HG02981 (cell line): ENCODE measurements at regions not wholly inside any gene's neighbourhood (a gene's known extent, or its start where the extent isn't known, plus 50 kb on each side); places are given as distances from the start of the nearest gene placed in this dataset.
"Not testable (repeated sequence)": the region's sequence is repeated elsewhere in the genome, so short reads cannot be mapped to it uniquely, and the experiment has no call there.

Experiments used
- ATAC-seq: cut with Tn5 transposase; IDR thresholded peaks from one replicate; pipeline ENCODE4 v1.9.1; 2021; ENCODE audit warnings: mild to moderate bottlenecking, moderate library complexity; ENCODE audit not compliant: unreplicated experiment

DNA sequence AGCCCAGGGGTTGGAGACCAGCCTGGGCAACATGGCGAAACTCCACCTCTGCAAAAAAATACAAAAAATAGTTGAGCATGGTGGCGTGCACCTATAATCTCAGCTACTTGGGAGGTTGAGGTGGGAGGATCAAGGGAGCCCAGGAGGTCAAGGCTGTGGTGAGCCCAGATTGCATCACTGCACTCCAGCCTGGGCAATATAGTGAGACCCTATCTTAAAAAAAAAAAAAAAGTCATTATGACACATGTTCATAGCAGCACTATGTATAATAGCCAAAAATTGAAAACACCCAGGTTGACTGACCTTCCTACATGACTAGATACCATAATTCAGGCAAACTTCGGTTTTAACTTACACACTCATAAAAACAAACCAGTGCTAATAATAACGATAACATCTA is 90.8 kb upstream of the RBPJ start:
- no peak for ATAC-seq

- no peak for ATAC-seq
Observed at GRCh38 chr4:26233350-26233749, 87.5 kb upstream of the RBPJ start.

GRCh38 chr4:26235500-26235899 is 85.3 kb upstream of the RBPJ start:
- ATAC-seq, result no peak

DNA sequence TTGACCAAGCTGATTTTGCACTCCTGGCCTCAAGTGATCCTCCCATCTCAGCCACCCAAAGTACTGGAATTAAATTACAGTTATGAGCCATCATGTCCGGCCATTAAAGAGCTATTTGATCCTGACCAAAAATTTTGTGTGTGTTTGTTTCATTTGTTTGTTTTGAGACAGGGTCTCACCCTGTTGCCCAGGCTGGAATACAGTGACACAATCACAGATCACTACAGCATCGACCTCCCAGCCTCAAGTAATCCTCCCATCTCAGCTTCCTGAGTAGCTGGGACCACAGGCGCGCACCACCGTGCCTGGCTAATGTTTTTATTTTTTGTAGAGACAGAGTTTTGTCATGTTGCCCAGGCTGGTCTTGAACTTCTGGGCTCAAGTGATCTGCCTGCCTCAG is 82.9 kb upstream of the RBPJ start:
- no peak for ATAC-seq

DNA sequence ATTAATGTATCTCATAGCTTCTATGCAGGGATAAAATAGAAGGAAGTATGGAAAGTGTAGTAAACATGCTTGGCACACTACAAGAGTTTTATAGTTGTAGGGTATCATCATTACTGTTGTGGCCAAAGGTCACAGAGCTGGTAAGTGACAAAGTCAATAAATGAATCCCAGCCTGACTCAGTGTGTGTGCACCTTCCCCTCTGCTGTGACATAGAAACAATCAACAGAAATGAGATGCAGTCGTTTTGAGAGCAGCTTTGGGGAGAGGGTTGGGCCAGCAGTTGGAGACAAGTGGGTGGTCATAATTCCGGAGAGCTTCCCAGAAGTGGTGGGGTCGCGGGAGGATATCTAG is 82.4 kb upstream of the RBPJ start:
- ATAC-seq, result no peak

DNA sequence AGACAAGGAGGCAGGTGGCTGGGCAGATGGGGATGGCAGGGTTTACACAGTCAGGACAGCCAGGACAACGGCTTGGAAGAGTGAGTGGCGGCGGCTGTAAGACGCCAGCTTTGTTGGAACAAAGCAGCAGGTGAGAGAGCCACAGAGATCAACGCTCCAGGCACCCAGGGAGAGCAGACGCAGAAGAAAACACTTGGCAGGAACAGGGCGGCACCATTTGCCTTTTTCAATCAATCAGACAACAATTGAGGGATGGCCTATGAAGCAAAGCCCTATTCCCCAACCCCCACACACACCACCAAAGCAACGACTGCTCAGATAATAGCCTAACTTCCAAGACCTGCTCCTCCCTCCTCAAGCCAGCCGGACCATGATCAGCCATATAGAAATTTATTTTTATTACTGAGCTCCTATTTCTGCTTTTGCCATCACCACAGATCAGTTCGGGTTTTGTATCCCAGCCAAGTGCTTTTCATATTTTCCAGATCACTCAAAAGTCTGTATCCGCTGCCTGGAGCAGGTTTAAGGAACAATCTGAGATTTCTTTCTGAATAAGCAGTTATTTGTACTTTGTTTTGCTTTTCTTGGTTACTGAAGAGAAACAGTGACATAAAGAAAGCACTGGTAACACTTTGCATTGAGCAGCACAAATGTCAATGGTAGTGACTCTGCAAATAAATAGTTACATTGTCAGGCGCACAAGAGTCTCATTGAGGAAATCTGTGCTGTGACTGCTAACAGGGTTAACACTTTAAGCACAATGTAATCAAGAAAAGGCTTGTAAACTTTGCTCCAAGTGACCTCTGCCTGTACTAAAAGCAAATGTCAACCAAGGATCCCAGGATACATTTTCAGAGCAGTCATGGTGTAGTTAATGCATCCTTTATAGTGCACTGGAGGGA is 81.8 kb upstream of the RBPJ start:
- ATAC-seq, result no peak

DNA sequence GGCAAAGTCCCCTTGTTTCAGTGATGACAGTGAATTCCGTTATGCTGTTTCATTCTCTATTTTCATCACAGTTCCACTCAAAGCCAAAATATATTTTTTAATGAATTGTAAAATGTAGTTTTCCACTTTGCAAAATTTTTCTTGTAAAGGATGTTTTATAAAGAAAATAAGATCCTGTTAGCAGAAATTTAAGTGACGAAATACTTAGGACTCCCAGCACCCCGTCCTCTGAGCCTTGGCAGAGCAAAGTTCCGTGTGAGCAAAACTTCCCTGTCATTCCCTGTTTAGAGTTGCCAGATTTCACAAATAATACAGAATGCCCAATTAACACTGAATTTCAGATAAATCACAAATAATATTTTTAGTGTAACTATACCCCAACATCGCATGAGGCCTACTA is 81.0 kb upstream of the RBPJ start:
- no peak for ATAC-seq

GRCh38 chr4:26241179-26241578 is 79.6 kb upstream of the RBPJ start:
- ATAC-seq, result no peak

DNA sequence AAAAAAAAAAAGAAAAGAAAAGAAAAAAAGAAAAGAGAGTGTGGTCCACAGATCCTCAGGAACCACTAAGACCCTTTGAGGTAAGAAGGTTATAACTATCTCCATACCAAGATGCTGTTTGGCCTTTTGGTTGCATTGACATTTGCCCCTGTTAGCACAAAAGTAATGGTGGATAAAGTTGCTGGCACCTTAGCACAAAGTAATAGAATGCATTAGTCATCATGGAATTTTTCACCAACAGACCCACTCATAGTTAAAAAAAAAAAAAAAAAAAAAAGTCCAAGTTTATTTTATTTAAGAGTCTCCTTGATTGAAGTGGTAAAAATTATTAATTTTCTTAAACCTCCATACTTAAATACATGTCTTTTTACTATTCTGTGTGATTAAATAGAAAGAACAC is 78.4 kb upstream of the RBPJ start:
- no peak for ATAC-seq

DNA sequence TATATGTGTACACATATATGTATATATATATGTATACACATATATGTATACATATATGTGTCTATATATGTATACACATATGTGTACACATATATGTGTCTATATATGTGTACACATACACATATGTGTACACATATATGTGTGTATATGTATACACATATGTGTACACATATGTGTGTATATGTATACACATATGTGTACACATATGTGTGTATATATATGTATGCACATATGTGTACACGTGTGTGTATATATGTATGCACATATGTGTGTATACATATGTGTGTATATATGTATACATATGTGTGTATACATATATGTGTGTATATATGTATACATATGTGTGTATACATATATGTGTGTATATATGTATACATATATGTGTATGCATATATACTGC is 76.7 kb upstream of the RBPJ start:
- ATAC-seq, result not testable (repeated sequence)

GRCh38 chr4:26248647-26249046 is 72.2 kb upstream of the RBPJ start:
- ATAC-seq, result no peak

DNA sequence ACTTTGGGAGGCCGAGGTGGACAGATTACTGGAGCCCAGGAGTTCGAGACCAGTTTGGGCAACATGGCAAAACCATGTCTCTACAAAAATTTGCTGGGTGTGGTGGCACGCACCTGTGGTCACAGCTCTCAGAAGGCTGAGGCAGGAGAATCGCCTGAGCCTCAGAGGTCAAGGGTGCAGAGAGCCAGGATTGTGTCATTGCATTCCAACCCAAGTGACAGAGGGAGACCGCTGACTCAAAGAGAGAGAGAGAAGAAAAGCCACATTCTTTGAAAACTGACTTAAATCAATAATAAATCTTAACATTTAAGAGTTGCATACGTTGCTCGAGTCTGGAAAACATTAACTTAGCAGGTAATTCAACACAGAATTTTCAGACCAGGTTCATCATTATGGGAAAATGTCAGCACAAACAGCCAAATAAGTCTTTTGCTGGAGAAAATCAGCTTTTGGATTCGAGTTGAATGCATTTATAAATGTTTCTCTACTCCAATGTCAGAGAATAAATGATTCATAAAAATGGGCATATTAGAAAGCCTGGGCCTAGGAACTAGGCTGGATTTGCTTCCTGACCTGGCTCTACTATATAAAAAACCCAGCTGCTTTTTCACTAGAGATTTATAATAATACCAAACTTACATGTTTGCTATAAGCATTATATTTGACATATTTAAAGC is 68.3 kb upstream of the RBPJ start:
- ATAC-seq, result peak; percentile 73

DNA sequence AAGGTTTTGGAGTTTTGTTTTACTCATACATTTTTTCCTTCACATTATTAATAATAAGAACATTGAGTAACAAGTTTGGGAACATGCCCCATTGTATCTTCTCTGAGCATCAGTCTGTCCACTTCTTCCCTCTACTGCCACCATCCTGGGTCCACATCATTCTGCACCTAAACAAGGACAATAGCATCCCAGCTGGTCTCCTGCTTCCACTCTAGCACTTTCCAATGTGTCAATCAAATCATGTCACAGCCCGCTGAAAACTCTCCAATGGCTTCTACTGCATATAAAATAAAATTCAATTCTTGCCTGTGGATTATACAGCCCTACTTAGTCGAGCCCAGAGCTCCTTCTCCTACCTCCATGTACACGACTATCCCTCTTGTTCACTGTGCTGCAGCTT is 66.8 kb upstream of the RBPJ start:
- ATAC-seq, result no peak

DNA sequence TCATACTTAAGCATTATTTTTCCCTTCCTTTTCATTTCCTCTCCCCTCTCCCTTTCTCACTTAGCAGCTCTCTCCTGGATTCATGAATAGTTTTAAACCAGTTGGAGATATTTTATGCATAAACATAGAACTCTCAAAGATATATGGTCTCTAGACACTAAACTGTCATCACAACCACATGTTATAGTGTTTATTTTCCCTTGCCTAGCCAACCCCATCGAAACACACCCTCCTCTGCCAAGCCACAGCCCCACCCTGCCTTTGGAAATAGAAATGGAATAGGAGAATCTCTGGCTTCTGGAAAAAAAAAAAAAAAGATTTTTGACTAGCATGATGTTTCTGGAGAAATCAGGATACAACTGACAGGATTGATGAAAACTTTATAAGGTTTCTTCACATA is 64.8 kb upstream of the RBPJ start:
- ATAC-seq, result no peak

DNA sequence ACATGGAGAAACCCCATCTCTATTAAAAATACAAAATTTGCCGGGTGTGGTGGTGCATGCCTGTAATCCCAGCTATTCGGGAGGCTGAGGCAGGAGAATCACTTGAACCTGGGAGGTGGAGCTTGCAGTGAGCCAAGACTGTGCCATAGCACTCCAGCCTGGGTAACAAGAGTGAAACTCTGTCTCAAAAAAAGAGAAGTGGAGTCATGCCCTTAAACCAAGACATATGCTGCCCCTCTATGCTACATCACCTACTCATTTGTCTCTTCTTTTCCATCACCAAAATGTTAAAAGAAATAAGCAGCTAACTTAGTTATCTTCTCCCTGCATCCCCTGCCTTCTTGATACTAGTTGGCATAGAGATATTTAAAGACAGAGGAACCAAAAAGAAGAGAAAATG is 63.4 kb upstream of the RBPJ start:
- not testable (repeated sequence) for ATAC-seq

DNA sequence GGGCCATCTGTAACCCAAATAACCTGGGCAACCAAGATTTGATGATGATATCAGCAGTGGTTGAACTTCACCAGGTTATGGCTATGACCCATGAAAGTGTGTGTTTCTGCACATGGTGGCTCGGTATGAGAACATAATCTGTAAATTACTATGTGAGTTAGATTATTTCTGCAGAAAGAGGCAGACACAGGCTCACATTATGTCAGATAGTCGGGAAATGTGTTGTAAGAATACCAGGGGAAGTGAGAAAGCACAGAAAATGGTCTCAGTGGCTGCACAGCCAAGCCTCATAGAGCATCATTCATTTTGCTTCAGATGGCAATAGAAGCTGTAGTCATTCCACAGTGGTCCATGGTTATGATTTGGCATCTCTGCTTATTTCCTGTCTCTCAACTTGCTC is 63.0 kb upstream of the RBPJ start:
- peak; percentile 71 for ATAC-seq

DNA sequence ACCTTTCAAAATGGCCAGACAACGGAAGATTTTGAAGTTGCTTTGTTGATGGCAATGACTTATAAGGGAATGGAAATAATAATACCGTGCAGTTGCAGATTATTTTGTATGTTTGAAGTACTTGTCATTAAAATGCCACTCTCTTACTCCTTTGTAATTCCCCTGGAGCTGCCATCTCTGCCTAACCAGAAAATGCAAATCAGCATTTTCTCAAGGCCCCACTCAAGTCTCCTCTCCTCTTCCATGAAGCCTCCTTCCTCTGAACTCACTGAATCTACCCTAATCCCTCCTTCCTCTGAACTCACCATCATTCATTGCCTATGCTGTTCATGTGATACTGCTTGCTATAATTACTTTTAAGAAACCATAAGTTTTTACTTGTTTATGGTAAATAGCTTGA is 60.2 kb upstream of the RBPJ start:
- ATAC-seq, result no peak

GRCh38 chr4:26261405-26261804 is 59.4 kb upstream of the RBPJ start:
- no peak for ATAC-seq

DNA sequence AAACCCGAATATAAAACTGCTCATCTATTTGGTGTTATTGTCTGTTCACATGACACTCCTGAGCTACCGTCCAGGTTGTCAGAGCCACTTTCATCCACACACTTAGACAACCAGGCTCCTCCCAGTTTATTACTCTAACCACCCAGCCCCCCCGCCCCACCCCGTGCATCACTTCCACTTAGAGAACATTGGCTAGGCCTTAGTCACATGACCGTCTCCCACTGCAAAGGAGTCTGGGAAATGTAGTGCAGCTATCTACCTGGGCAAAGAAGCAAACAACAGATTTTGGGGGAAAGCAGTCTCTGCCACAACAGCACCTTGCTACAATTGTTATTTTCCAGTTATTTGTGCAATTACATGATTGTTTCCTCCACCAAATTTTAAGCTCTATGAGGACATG is 57.6 kb upstream of the RBPJ start:
- no peak for ATAC-seq

GRCh38 chr4:26264109-26264508 is 56.7 kb upstream of the RBPJ start:
- no peak for ATAC-seq

DNA sequence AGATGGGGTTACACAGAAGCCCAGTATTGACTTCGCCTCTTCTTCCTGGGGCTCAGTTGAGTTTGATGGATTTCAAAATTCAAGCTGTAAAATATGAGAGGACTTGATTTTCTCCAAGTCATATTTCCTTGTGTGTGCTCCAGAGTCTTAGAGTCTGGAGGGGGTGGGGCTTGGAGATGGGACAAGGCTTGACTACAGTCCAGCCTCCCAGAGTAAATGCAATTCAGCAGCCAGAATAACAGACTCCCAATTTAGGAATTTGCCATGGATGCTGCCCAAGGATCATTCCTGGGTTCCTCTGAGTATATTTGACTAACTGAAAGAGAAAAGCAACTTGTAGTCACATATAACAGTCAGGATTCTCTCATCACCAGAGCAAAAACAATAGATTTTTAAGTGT is 53.7 kb upstream of the RBPJ start:
- ATAC-seq, result no peak

GRCh38 chr4:26268246-26268645 is 52.6 kb upstream of the RBPJ start:
- no peak for ATAC-seq

- no peak for ATAC-seq
Observed at GRCh38 chr4:26269038-26269437, 51.8 kb upstream of the RBPJ start.
